ENCODE measurements at regions not wholly inside any gene's neighbourhood (a gene's known extent, or its start where the extent isn't known, plus 50 kb on each side); places are given as distances from the start of the nearest gene placed in this dataset.
"Not testable (repeated sequence)": the region's sequence is repeated elsewhere in the genome, so short reads cannot be mapped to it uniquely, and the experiment has no call there.

DNA sequence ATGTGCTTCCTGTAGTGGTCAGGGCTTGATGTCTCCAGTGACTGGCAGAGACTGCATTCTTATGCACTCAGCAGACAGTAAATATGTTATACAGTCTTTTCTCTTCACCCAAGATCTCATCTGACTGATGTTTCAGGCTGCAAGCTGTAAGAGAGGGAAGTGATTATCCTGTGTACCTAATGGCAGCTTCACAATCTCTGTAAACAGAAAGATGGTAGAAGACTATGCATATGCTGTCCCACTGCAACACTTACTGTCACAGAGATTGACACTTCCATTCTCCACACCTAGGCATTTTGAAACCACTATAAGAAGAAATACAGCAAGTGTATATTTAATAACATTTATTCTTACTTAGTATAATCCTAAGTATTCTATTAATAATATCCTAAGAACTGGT lies 97.6 kb upstream of the ANXA1 start:
- no peak for DNase-seq (ENCODE audit: low spot score)

- no peak for DNase-seq (ENCODE audit: low spot score)
Observed at GRCh38 chr9:73053543-73053942, 98.1 kb upstream of the ANXA1 start.

- no peak for DNase-seq (ENCODE audit: low spot score)
Observed at GRCh38 chr9:73050887-73051550, 98.2 kb upstream of the ALDH1A1 start.

DNA sequence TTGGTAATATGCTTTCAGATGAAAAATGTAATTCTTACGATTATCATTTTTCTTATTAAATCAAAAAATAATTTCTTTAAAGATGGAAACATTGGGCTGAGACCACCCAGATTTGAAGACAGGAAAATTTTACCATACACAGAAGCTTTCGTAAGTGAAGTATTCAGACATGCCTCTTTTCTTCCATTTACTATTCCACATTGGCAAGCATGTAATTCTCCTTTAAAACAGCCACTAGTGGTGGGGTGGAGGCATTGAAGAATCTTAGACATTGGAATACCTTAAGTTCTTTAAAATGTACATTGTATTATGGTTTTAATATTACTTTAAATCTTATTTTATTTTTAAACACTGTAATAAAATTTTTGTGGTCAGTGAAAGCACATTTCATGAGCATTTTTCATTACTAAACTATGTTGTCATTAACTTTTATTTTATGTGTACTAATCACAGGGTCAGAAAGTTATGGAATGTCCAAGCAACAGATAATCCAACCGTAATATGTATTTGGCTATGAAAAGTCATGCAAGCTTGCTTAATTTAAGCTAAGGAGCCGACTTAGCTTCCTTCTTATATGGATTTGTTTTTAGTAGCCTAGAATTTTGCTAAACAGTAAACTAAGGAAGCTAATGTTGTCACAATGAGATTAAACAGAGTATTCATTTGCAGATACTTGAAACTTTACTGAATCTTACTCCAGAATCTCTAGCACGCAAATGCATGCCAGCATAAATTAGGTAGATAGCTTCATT lies 97.4 kb upstream of the ALDH1A1 start:
- no peak for DNase-seq (ENCODE audit: low spot score)

GRCh38 chr9:73049280-73049679 lies 96.4 kb upstream of the ALDH1A1 start:
- DNase-seq (ENCODE audit: low spot score) = no peak

- no peak for DNase-seq (ENCODE audit: low spot score)
Observed at GRCh38 chr9:73046769-73047168, 93.9 kb upstream of the ALDH1A1 start.

DNA sequence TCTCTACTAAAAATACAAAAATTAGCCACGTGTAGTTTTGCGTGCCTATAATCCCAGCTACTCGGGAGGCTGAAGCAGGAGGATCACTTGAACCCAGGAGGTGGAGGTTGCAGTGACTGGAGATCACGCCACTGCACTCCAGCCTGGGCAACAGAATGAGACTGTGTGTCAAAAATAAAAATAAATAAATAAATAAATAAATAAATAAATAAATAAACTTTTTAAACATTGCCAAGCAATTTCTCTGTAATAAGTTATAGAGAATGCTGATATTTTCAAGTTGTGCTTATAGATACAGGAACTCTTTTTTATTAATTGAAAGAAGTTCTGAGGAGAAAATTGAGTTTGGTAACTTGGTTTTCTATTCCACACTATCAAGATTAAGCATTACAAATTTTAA lies 91.9 kb upstream of the ALDH1A1 start:
- DNase-seq (ENCODE audit: low spot score) = not testable (repeated sequence)

DNA sequence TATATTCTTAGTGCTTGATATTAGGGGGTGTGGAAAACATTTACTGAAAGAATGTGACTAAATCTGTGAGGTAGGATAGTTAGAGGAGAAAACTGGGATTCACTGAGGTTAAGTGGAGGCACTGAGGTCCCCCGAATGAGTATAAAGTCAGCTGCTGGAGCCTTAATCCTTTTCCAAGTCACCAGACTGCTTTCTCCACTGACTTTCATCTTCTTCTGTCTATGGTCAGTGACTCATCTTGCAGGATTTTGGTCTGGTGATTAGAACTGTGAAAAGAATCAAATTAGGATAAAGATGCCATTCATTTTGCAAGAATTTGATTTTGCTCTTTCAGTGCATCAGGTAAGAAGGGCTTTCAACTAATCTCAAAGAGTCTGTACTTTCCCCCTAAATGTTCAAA lies 89.3 kb upstream of the ALDH1A1 start:
- DNase-seq (ENCODE audit: low spot score) = no peak

DNA sequence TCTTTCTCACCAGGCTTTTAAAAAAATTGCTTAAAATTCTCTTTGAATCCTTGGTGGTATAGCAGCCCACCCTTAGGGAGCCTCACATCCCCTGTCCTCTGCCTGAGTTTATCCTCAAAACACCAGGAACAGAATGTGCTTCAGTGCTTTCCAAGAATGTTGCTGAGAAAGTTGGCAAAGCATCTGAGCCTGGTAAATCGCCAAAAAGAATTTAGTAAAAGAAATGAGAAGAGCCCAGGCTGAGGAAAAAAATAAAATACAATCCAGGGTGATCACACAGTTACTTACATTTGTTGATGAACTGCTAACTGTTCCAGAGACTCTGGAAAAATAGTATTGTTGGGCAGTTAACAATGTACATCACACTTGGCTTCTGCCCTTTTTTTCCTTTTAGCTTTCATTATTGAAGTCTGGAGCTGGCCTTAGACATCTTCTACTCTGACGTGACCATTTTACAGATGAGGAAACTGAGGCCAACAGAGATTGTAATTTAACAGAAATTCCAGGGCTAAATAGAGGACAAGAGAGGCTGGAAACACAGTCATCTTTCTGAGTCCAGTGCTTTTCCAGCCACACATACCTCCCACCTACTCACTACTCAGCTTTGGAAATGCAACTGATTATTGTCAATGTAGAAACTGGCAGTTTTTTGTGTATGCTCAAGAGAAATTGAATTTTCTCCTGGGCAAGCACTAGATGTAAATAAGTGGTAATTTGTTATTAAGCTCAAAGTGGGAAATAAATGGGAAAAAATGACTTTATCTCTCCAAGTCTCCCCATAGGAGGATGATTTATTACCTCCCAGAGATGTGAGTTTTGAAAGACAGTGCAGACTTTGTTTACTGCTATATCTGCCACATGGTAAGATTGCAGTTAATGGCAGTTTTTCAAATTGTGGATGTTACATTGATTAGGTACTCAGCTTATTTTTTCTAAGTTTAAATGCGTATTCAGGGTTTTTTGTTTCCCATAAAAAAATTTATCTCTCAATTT lies 86.7 kb upstream of the ALDH1A1 start:
- DNase-seq (ENCODE audit: low spot score) = peak; percentile 35

DNA sequence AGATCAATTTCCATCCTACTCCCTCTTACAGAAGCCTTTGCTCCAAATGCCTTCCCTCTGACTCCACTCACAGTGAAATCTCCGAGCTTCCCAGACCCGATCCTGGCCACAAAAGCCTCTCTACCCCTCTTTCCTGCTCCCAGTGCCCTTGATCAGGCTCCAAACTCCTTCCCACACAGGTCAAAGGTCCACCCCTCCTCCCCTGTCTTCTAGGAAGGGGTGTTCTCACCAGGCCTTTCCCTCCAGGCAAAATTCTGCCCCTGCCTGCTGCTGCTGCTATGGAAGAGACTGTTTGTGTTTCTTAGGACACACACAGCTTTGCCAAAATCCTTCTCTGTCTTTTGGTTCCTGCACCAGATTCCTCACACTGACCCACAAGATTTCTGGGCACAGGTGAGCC lies 85.8 kb upstream of the ALDH1A1 start:
- DNase-seq (ENCODE audit: low spot score) = peak; percentile 39

- DNase-seq (ENCODE audit: low spot score) = no peak
Observed at GRCh38 chr9:73038089-73038509, 85.2 kb upstream of the ALDH1A1 start.

DNA sequence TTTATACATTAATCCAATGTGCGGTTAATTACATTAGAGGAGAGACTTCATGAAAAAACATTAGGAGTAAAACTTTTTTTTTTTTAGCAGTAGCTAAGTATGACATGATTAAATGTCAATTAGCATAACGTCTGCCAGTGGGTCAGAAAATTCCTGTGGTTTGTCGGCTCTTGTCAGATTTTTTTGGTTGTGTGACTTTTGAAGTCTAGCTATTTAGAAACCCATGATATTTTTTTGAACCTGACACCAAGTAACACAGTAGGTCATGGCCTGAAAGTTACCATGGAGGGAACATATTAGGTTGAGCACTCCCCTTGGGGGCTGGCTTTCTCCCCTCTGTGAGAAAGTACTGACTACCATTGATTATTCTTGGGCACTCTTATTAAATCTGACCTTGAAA lies 84.8 kb upstream of the ALDH1A1 start:
- no peak for DNase-seq (ENCODE audit: low spot score)

GRCh38 chr9:73034962-73035361 lies 82.1 kb upstream of the ALDH1A1 start:
- no peak for DNase-seq (ENCODE audit: low spot score)

DNA sequence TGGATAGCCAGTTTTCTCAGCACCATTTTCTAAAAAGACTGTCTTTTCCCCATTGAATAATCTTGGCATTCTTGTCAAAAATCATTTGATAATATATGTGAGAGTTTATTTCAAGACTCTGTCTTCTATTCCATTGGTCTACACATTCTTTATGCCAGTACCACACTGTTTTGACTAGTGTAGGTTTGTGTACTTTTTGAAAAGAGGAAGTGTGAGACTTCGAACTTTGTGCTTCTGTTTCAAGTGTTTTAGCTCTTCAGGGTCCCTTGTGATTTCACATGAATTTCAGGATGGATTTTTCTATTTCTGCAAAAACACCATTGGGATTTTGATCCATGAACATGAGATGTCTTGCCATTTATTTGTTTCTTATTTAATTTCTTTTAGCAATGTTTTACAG lies 78.5 kb upstream of the ALDH1A1 start:
- no peak for DNase-seq (ENCODE audit: low spot score)

DNA sequence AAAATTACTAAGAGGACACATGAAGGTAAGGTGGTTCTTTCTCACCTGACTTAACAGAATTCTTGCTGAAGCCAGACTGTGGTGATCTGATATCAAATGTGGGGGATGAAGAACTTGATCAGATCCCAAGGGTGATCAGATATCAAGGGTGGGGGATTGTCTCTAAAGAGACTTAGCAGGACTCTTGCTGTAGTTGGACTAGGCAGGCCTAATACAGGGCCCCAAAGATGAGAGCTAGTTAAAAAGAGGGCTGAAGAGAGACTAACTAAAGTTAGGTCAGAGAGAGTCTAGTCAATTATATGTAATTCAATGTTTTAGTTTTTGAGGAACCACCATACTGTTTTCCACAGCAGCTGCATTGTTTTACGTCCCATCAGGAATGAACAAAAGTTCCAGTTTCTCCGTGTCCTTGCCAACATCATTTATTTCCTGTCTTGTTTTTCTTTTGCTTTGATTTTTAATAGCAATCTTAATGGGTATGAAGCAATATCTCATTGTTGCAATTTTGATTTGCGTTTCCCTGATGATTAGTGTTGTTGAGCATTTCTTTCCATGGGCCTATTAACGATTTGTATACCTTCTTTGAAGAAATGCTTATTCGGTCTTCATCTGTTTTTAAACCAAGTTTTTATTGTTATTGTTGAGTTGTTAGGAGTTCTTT lies 77.6 kb upstream of the ALDH1A1 start:
- DNase-seq (ENCODE audit: low spot score) = no peak

- no peak for DNase-seq (ENCODE audit: low spot score)
Observed at GRCh38 chr9:73029346-73029745, 76.5 kb upstream of the ALDH1A1 start.

- no peak for DNase-seq (ENCODE audit: low spot score)
Observed at GRCh38 chr9:73026375-73026774, 73.5 kb upstream of the ALDH1A1 start.

GRCh38 chr9:73024601-73025034 lies 71.8 kb upstream of the ALDH1A1 start:
- DNase-seq (ENCODE audit: low spot score) = no peak

GRCh38 chr9:73023025-73023541 lies 70.2 kb upstream of the ALDH1A1 start:
- DNase-seq (ENCODE audit: low spot score) = peak; percentile 12

DNA sequence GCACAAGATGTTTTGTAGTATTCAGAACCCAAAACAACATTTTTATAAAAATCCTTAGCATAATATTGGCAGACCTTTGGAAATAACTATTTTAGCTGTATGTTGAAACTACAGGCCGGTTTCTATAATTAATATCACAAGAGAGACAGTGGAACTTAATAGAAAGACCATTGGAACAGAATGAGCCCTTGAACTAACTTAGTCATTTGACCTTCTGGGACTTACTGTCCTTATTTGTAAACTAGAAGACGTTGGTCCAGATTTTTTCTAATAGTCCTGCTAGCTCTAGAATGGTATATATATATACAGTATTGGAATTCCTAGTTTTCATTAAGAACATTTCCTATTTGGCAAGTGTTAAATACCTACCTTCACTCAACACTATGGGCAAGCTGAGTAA lies 69.5 kb upstream of the ALDH1A1 start:
- no peak for DNase-seq (ENCODE audit: low spot score)

DNA sequence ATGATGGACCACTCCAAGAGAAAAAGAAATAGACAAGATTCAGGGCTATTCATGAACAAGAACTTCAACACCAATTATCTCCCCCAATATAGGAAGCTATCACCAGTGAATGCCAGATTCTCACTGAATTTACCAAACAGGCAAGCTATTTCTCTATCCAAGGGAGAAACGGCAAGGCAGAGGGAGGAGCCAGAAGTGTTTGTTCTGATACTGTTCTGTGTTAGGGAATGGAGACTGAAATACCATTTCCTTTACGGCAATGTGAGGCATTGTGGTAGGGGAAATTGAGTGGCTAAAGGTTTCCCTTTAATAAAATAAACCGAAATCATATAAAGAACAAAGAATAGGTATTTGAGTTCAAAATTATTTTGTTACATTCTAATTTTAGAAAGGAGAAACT lies 68.0 kb upstream of the ALDH1A1 start:
- no peak for DNase-seq (ENCODE audit: low spot score)

- DNase-seq (ENCODE audit: low spot score) = no peak
Observed at GRCh38 chr9:73014011-73014410, 61.2 kb upstream of the ALDH1A1 start.
